CD4-positive, alpha-beta T cell treated with Interleukin-21 for 1 hour (primary cell): ENCODE measurements at regions not wholly inside any gene's neighbourhood (a gene's known extent, or its start where the extent isn't known, plus 50 kb on each side); places are given as distances from the start of the nearest gene placed in this dataset.

ENCODE experiments used
- DNase-seq: peaks from one replicate; pipeline ENCODE4 v3.0.0-alpha.2; 2020

- no peak for DNase-seq
Observed at GRCh38 chr15:96756146-96756545, 425.6 kb downstream of the NR2F2 start.

GRCh38 chr15:96756656-96757055, 426.2 kb downstream of the NR2F2 start:
- no peak for DNase-seq

GRCh38 chr15:96762566-96762965, 432.1 kb downstream of the NR2F2 start:
- DNase-seq: no peak

- no peak for DNase-seq
Observed at GRCh38 chr15:96764501-96764900, 434.0 kb downstream of the NR2F2 start.

- DNase-seq: no peak
Observed at GRCh38 chr15:96764946-96765345, 434.4 kb downstream of the NR2F2 start.

- DNase-seq: no peak
Observed at GRCh38 chr15:96766366-96766765, 435.9 kb downstream of the NR2F2 start.

GRCh38 chr15:96767703-96768434, 437.4 kb downstream of the NR2F2 start:
- no peak for DNase-seq

GRCh38 chr15:96768435-96768789, 437.9 kb downstream of the NR2F2 start:
- DNase-seq: no peak

- no peak for DNase-seq
Observed at GRCh38 chr15:96771035-96771434, 440.5 kb downstream of the NR2F2 start.

GRCh38 chr15:96774216-96774615, 443.7 kb downstream of the NR2F2 start:
- DNase-seq: no peak

GRCh38 chr15:96783746-96784145, 453.2 kb downstream of the NR2F2 start:
- DNase-seq: no peak

- no peak for DNase-seq
Observed at GRCh38 chr15:96790004-96790403, 459.5 kb downstream of the NR2F2 start.

GRCh38 chr15:96792216-96792615, 461.7 kb downstream of the NR2F2 start:
- no peak for DNase-seq

- no peak for DNase-seq
Observed at GRCh38 chr15:96796841-96797240, 466.3 kb downstream of the NR2F2 start.

GRCh38 chr15:96801576-96802150, 471.2 kb downstream of the NR2F2 start:
- DNase-seq: no peak

- no peak for DNase-seq
Observed at GRCh38 chr15:96802611-96803255, 472.2 kb downstream of the NR2F2 start.

- no peak for DNase-seq
Observed at GRCh38 chr15:96804754-96805153, 474.3 kb downstream of the NR2F2 start.

GRCh38 chr15:96807361-96807760, 476.9 kb downstream of the NR2F2 start:
- DNase-seq: no peak

- DNase-seq: no peak
Observed at GRCh38 chr15:96817900-96818299, 487.4 kb downstream of the NR2F2 start.

GRCh38 chr15:96818861-96819260, 488.4 kb downstream of the NR2F2 start:
- no peak for DNase-seq

GRCh38 chr15:96827981-96828380, 497.5 kb downstream of the NR2F2 start:
- DNase-seq: no peak

- no peak for DNase-seq
Observed at GRCh38 chr15:96837241-96837970, 506.9 kb downstream of the NR2F2 start.

GRCh38 chr15:96838081-96838480, 507.6 kb downstream of the NR2F2 start:
- no peak for DNase-seq
